Frontal cortex (tissue), 3 donors: ENCODE measurements at regions not wholly inside any gene's neighbourhood (a gene's known extent, or its start where the extent isn't known, plus 50 kb on each side); places are given as distances from the start of the nearest gene placed in this dataset.
"Not testable (repeated sequence)": the region's sequence is repeated elsewhere in the genome, so short reads cannot be mapped to it uniquely, and the experiment has no call there.

Experiments used
- DNase-seq, 2 donors: peaks; one replicate each; pipeline ENCODE4 v3.0.0; 2012; ENCODE audit warnings: low spot score in 2 of 2
- FAIRE-seq: peaks from 2 replicates; lab custom pipeline; 2012; peaks lifted over from hg19 to GRCh38; lab: Jason Lieb, UNC
- donor health status: control.
- donor health status: control.
- donor health status: control.

DNA sequence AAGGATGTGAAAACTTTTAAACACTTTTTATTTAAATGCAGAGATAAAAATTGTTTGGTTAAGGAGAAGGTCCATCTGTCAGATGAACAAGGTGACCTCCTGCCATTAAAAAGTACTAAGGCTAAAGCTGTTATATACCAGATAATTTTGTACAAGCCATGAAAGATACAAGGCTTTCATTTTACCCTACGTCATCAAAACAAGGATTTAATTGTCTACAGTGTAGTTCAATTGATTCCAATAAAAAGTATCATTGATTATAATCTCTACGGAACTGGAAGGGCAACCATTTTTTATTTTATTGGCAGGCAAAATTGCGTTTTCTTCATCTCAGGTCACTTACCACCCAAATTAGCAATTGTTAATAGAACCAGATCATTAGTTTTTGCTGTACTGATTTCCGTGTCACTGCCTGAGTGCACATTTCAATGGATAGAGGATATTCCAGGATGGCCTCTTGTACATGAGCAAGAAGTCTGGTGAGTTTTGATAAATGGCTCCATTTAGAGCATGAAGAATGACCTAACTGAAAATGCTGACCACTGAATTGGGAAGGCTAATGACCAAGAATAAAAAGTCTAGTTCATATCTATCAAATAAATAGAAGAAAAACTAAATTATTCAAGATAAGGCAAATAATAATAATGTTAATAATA, 564.9 kb downstream of the JRKL start:
- FAIRE-seq (no peak), DNase-seq (no peak)

DNA sequence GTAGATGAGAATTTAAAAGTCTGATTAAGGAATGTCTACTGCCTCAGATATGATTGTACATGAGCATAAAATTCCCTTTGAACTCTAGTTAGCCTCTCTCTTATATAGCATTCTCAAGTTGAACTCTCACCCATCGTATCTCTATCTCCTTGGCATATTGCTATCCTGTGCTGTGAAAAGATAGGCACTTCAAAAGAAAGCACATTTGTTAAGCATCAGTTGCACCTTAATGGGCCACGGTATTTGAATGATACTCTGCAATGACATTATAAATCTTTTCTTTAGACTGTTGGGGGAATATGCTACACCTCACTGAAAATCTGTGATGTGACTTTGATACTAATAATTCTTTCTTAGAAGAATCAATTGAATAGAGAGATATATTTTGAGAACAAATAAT, 570.7 kb downstream of the JRKL start:
- FAIRE-seq: no peak
- DNase-seq: no peak

- DNase-seq (no peak), FAIRE-seq (no peak)
Measured at GRCh38 chr11:96960926-96961325, 571.1 kb downstream of the JRKL start.

DNA sequence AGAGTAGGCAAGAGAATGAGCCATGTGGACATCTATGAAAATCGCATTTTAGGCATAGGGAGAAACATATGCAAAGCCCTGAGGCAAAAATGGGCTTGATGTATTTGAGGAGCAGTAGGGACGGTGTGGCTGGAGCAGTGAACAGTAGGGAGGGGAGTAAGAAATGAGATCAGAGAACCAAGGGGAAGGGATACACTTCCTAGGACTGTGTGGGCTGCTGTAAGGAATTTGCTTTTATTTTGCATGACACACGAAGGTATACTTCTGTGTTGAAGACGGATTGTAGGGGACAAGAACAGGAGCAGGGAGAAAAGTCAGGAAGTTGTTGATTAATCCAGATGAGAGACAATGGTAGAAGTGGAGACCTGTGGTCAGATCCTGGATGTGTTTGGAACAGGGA, 572.1 kb downstream of the JRKL start:
- FAIRE-seq: no peak
- no peak for DNase-seq

GRCh38 chr11:96963375-96963774, 573.6 kb downstream of the JRKL start:
- FAIRE-seq (no peak), DNase-seq (no peak)

- no peak for FAIRE-seq
- no peak for DNase-seq
Measured at GRCh38 chr11:96964661-96965060, 574.8 kb downstream of the JRKL start.

- no peak for DNase-seq
- no peak for FAIRE-seq
Measured at GRCh38 chr11:96967616-96968015, 577.8 kb downstream of the JRKL start.

GRCh38 chr11:96969251-96969650, 579.4 kb downstream of the JRKL start:
- no peak for DNase-seq
- no peak for FAIRE-seq

- DNase-seq (no peak), FAIRE-seq (no peak)
Measured at GRCh38 chr11:96978751-96979150, 588.9 kb downstream of the JRKL start.

DNA sequence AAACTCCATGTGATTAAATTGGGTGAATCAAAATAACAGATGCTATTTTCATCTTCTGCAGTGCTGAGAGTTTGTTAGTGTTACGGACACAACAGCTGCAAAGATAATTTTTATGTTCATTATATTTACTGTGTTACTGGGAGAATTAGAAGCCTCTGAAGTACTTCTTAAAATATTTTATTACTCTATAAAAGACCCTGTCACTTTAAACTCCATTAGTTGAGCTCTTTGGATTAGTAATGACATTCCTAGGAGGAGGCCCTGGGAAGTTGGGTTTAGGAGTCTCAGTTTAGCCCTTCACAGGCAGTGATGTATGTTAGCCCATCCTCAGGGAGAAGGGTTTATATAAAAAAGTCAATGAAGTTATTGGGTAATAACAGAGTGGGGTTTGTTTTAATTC, 596.7 kb downstream of the JRKL start:
- DNase-seq (no peak), FAIRE-seq (no peak)

DNA sequence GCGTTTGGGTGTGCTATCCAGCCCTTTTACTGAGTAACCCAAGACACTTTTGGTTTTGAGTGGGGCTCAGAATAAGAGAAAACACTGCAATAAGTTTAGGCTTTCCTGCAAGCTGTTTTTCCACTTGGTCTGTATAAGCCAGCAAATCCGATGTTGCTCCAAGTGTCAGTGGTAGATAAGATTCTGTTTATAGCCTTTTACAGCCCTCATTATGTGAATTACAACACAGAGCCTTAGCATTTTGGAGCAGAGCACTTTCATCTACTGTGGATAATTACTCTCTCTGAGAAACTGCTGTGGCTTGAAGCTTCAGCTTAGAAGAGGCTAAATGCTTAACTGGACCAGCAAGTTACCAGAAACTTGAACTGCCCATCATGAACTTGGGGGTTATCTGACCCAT, 601.1 kb downstream of the JRKL start:
- DNase-seq: no peak
- FAIRE-seq: no peak

DNA sequence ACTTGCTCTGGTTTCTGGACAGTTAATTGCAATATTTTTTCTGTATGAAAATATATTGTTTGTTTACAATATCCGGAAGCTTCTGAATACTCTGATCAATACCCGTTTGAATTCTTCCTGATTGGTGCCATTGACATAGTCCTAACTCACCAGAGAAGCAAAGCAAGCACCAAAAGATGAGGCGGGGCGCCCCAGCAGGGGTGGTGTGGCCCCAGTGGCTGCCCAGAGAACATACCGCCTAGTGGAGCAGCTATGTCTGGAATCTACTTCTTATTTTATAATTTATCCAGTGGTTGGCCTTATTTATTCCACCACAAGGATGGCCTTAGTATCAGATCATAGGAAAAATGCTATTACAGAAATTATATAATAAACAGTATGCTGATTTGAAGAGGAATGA, 610.7 kb downstream of the JRKL start:
- no peak for DNase-seq
- no peak for FAIRE-seq

DNA sequence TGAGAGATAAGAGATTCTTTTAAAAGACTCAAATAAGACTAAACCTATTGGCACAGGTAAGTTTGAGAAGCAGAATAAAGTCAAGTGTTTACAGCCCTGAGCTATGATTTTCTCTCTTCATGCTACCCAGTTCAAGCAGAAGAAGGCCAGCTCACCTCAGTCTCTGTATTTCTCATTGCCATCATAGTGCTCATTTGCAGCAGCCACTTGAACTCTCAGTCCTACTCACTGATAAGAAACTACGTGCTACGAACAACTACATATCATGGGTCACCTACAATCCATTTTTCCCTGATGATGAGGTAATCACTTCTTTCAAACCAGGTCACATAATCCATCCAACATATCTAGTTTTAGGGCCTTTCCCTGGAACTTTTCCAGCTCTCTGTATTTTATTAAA, 617.5 kb downstream of the JRKL start:
- DNase-seq: no peak
- FAIRE-seq: no peak

DNA sequence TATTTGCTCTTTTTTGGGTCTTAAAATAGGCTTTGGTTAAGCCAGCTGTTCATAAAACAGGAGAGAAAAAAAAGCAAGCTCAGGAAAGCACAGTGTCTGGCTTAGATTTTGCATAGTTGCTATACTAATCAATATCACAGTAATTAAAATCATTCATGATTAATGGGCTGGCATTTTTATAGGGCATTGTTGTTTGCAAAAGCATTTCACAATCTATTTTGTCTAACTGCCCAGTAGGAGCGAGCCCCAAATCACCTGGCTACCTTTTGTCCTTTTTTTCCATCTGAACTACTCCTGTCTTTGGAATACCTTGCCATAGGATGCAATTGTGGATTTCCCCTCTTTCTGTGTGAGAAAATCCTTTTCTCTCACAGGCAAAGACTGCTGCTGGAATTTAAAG, 619.8 kb downstream of the JRKL start:
- DNase-seq (no peak), FAIRE-seq (no peak)

DNA sequence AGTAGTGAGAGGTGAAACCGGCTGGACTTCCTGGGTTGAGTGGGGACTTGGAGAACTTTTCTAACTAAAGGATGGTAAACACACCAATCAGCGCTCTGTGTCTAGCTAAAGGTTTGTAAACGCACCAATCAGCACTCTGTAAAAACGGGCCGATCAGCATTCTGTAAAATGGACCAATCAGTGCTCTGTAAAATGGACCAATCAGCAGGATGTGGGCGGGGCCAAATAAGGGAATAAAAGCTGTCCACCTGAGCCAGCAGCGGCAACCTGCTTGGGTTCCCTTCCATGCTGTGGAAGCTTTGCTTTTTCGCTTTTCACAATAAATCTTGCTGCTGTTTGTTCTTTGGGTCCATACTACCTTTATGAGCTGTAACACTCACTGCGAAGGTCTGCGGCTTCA, 621.2 kb downstream of the JRKL start:
- FAIRE-seq, DNase-seq: not testable (repeated sequence)

GRCh38 chr11:97015327-97015726, 625.5 kb downstream of the JRKL start:
- no peak for DNase-seq
- FAIRE-seq: no peak

GRCh38 chr11:97019305-97019704, 629.5 kb downstream of the JRKL start:
- DNase-seq: no peak
- no peak for FAIRE-seq

GRCh38 chr11:97019754-97020153, 629.9 kb downstream of the JRKL start:
- DNase-seq (no peak), FAIRE-seq (no peak)

- no peak for FAIRE-seq
Measured at GRCh38 chr11:97022955-97023354, 633.1 kb downstream of the JRKL start.

DNA sequence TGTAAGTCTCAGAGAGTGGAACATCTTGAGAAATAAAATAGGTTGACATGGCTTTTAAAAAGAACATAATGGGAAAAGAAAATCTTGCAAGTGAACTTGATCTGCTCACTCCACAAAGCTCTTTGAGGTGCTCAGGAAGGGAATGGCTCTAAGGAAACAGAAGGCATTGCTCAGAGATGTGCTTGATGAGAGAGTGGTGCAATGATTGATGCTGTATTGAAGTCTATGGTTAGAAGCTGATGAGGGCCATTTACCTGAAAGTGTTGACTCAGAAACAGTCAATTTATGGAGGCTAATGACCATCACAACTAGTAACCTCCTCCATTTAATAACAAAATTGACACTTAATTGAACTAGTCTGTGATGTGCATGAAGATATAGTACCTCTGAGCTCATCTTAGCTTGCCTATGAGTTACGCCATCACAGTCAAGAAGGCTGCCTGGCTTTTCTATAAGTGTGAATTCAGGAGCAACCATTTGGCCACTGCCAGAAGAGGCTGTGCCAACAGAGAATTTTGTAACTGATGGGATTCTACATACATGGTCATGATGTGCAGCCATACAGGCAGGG, 639.1 kb downstream of the JRKL start:
- DNase-seq (no peak), FAIRE-seq (no peak)

More at GRCh38 chr11:97022955-97023354, 633.1 kb downstream of the JRKL start:
- DNase-seq: no peak

DNA sequence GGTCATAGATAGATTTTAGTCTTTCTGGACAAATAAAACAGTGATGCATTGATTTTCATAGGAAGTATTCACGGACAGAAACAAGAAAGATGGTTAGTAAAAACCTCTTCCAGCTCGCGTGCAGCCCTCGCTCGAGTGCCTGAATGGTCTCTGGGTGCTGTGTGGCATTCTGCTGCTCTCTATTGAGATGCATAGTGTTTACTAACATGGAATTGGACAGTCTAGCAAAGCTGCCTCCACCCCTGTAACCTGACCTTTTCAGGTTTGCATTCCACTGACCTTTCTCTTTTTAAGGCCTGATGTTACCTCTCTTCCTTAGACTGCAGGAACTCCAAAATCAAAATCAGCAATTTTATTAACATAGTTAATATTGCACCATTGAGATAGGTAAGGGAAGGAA, 643.4 kb downstream of the JRKL start:
- FAIRE-seq (no peak), DNase-seq (no peak)

- DNase-seq (no peak), FAIRE-seq (no peak)
Measured at GRCh38 chr11:97048481-97048880, 658.7 kb downstream of the JRKL start.
